IMR-90 (cell line): ENCODE measurements at regions not wholly inside any gene's neighbourhood (a gene's known extent, or its start where the extent isn't known, plus 50 kb on each side); places are given as distances from the start of the nearest gene placed in this dataset.
A peak's percentile ranks its signal among the peaks of the same experiment; 100 is the strongest.

Source experiments
- ATAC-seq: fragments of 200-7000 bp; cut with Tn5 transposase; 2 replicates; pipeline ENCODE4 v1.9.1; 2020; ENCODE audit warnings: low read depth, mild to moderate bottlenecking, moderate library complexity
- BruUV-seq: library from RNA; stranded (reverse); fragments of 400-500 nt; replicated peaks from 2 replicates; lab custom pipeline; 2021; lab: Mats Ljungman, UMichigan
- CTCF ChIA-PET: fragments of 300-600 bp; formaldehyde crosslinking; extraction: SDS; loops from one replicate; lab custom pipeline; 2021; ENCODE audit warnings: antibody characterized with exemption; lab: Yijun Ruan, JAX
- POLR2A ChIA-PET: fragments of 300-600 bp; sonication (Branson Sonifier 250); formaldehyde crosslinking; loops from one replicate; lab custom pipeline; 2022; ENCODE audit warnings: antibody characterized with exemption; ENCODE audit not compliant: unreplicated experiment; lab: Charles Lee
- DNase-seq: peaks from one replicate; pipeline ENCODE4 v3.0.0; 2013
- H2AFZ ChIP-seq: replicated peaks from 2 replicates; pipeline ENCODE3; 2013; ENCODE audit warnings: low read length, mild to moderate bottlenecking; ENCODE audit not compliant: poor library complexity
- H2AK5ac ChIP-seq: 2 replicates; pipeline ENCODE4 v1.6.1; 2013; ENCODE audit warnings: low read depth, low read length, inconsistent platforms
- H2AK9ac ChIP-seq: replicated peaks from 2 replicates; pipeline ENCODE3; 2013; ENCODE audit warnings: mild to moderate bottlenecking, low read depth, low read length, moderate library complexity; ENCODE audit not compliant: poor library complexity
- H2BK120ac ChIP-seq: 2 replicates; pipeline ENCODE4 v1.6.1; 2013; ENCODE audit warnings: low read depth, low read length, inconsistent platforms
- H2BK15ac ChIP-seq: 3 replicates; pipeline ENCODE4 v1.6.1; 2013; ENCODE audit warnings: low read depth, low read length, inconsistent platforms
- H2BK20ac ChIP-seq: 2 replicates; pipeline ENCODE4 v1.6.1; 2013; ENCODE audit warnings: low read depth, mild to moderate bottlenecking, inconsistent platforms, low read length, moderate library complexity
- H2BK5ac ChIP-seq: 2 replicates; pipeline ENCODE4 v1.6.1; 2013; ENCODE audit warnings: mild to moderate bottlenecking, low read depth, low read length, inconsistent platforms; ENCODE audit not compliant: poor library complexity, severe bottlenecking
- H3K14ac ChIP-seq: replicated peaks from 2 replicates; pipeline ENCODE4 v1.6.1; 2013; ENCODE audit warnings: low read depth, low read length, inconsistent platforms
- H3K18ac ChIP-seq: 2 replicates; pipeline ENCODE4 v1.6.1; 2013; ENCODE audit warnings: low read depth, low read length, control low read depth
- H3K23ac ChIP-seq: 2 replicates; pipeline ENCODE4 v1.6.1; 2013; ENCODE audit warnings: low read depth, low read length, inconsistent platforms
- H3K27ac ChIP-seq: 2 replicates; pipeline ENCODE4 v1.5.1; 2013; ENCODE audit warnings: mild to moderate bottlenecking, control low read depth, low read length; ENCODE audit not compliant: insufficient read depth
- H3K27me3 ChIP-seq: 2 replicates; pipeline ENCODE4 v1.6.1; 2013; ENCODE audit warnings: low read length; ENCODE audit not compliant: control insufficient read depth, insufficient read depth
- H3K36me3 ChIP-seq: 2 replicates; pipeline ENCODE4 v1.6.1; 2013; ENCODE audit warnings: low read length, mixed read lengths; ENCODE audit not compliant: control insufficient read depth, insufficient read depth
- H3K4ac ChIP-seq: 2 replicates; pipeline ENCODE4 v1.6.1; 2013; ENCODE audit warnings: low read depth, low read length, inconsistent platforms
- H3K4me1 ChIP-seq: 2 replicates; pipeline ENCODE4 v1.6.1; 2013; ENCODE audit warnings: low read length, mixed read lengths; ENCODE audit not compliant: control insufficient read depth, insufficient read depth
- H3K4me2 ChIP-seq: 2 replicates; pipeline ENCODE4 v1.6.1; 2013; ENCODE audit warnings: low read depth, mild to moderate bottlenecking, control low read depth, low read length, moderate library complexity
- H3K4me3 ChIP-seq: 2 replicates; pipeline ENCODE4 v1.5.1; 2013; ENCODE audit warnings: low read depth, mild to moderate bottlenecking, control low read depth, low read length, moderate library complexity; ENCODE audit not compliant: insufficient read depth
- H3K56ac ChIP-seq: 2 replicates; pipeline ENCODE4 v1.6.1; 2013; ENCODE audit warnings: low read length, inconsistent platforms; ENCODE audit not compliant: insufficient read depth; ENCODE audit errors: extremely low read depth
- H3K79me1 ChIP-seq, 2 experiments: 2 replicates each; pipeline ENCODE4 v1.6.1; 2013; ENCODE audit warnings: low read length in 2 of 2, inconsistent platforms in 1 of 2, low read depth in 1 of 2
- H3K9ac ChIP-seq: 2 replicates; pipeline ENCODE4 v1.6.1; 2013; ENCODE audit warnings: low read depth, low read length, control low read depth
- H3K9me1 ChIP-seq: 2 replicates; pipeline ENCODE4 v1.6.1; 2013; ENCODE audit warnings: low read length, inconsistent platforms; ENCODE audit not compliant: insufficient read depth
- H3K9me3 ChIP-seq: 2 replicates; pipeline ENCODE4 v1.6.1; 2013; ENCODE audit warnings: low read length; ENCODE audit not compliant: control insufficient read depth, insufficient read depth
- H4K20me1 ChIP-seq: 2 replicates; pipeline ENCODE4 v1.6.1; 2013; ENCODE audit warnings: low read length, inconsistent platforms; ENCODE audit not compliant: insufficient read depth
- H4K5ac ChIP-seq: 2 replicates; pipeline ENCODE4 v1.6.1; 2013; ENCODE audit warnings: mild to moderate bottlenecking, low read depth, low read length, control low read depth
- H4K8ac ChIP-seq, 2 experiments: 2 replicates each; pipeline ENCODE4 v1.6.1; 2013; ENCODE audit warnings: low read depth in 2 of 2, low read length in 2 of 2, control low read depth in 1 of 2, inconsistent platforms in 1 of 2
- H4K91ac ChIP-seq: 2 replicates; pipeline ENCODE4 v1.6.1; 2013; ENCODE audit warnings: low read depth, low read length, inconsistent platforms; ENCODE audit not compliant: insufficient read depth
- BHLHE40 ChIP-seq: fragments of 150-350 bp; IDR thresholded peaks from 2 replicates; pipeline ENCODE4 v1.6.1; 2016; ENCODE audit warnings: mild to moderate bottlenecking, low read depth, low read length
- CEBPB ChIP-seq: IDR thresholded peaks from 2 replicates; pipeline ENCODE4 v1.6.1; 2012; ENCODE audit warnings: low read depth, low read length, improper control_type of control experiment
- CHD1 ChIP-seq: IDR thresholded peaks from 2 replicates; pipeline ENCODE4 v1.6.1; 2012; ENCODE audit warnings: low read depth, low read length, improper control_type of control experiment
- FOS ChIP-seq: fragments of 150-350 bp; IDR thresholded peaks from 2 replicates; pipeline ENCODE4 v1.6.1; 2016; ENCODE audit warnings: low read depth, low read length
- MAFK ChIP-seq: IDR thresholded peaks from 2 replicates; pipeline ENCODE4 v1.6.1; 2012; ENCODE audit warnings: low read depth, low read length, improper control_type of control experiment
- MAZ ChIP-seq: IDR thresholded peaks from 2 replicates; pipeline ENCODE4 v1.6.1; 2012; ENCODE audit warnings: low read depth, mild to moderate bottlenecking, low read length, improper control_type of control experiment, moderate library complexity, borderline replicate concordance
- MXI1 ChIP-seq: IDR thresholded peaks from 2 replicates; pipeline ENCODE4 v1.6.1; 2012; ENCODE audit warnings: low read depth, mild to moderate bottlenecking, low read length, moderate library complexity, borderline replicate concordance
- NFE2L2 ChIP-seq: fragments of 150-350 bp; IDR thresholded peaks from 2 replicates; pipeline ENCODE4 v1.6.1; 2016; ENCODE audit warnings: low read depth, mild to moderate bottlenecking, low read length
- POLR2A ChIP-seq: IDR thresholded peaks from 2 replicates; pipeline ENCODE4 v1.6.1; 2012; ENCODE audit warnings: mild to moderate bottlenecking, low read depth, low read length
- RAD21 ChIP-seq: IDR thresholded peaks from 2 replicates; pipeline ENCODE4 v1.6.1; 2012; ENCODE audit warnings: low read length, improper control_type of control experiment
- RCOR1 ChIP-seq: IDR thresholded peaks from 2 replicates; pipeline ENCODE4 v1.6.1; 2012; ENCODE audit warnings: mild to moderate bottlenecking, low read length, improper control_type of control experiment; ENCODE audit not compliant: insufficient replicate concordance
- RFX5 ChIP-seq: IDR thresholded peaks from 2 replicates; pipeline ENCODE4 v1.8.0; 2012; ENCODE audit warnings: low read depth, mild to moderate bottlenecking, low read length, moderate library complexity
- SMC3 ChIP-seq: fragments of 150-350 bp; IDR thresholded peaks from 2 replicates; pipeline ENCODE4 v1.6.1; 2016; ENCODE audit warnings: low read depth, mild to moderate bottlenecking, antibody characterized with exemption, low read length, moderate library complexity
- WGBS, 2 experiments: methylation state at CpG; one replicate each; pipeline versions ENCODE4 v1.1.5 to v1.1.7; 2013; ENCODE audit warnings: missing lambda C conversion rate in 2 of 2; ENCODE audit not compliant: insufficient read length in 1 of 2; ENCODE audit errors: extremely low coverage in 2 of 2; 5-methylcytosine and 5-hydroxymethylcytosine counted together
- dilution Hi-C: fragments of 300-500 bp; cut with HindIII; formaldehyde crosslinking; loops from one replicate; pipeline ENCODE4 v1.14.3; 2018; ENCODE audit warnings: low sequenced_read_pairs; ENCODE audit not compliant: unreplicated experiment
- in situ Hi-C: fragments of 300-500 bp; cut with MboI; formaldehyde crosslinking; loops from 3 replicates; pipeline ENCODE4 v1.14.3; 2019; ENCODE audit warnings: low sequenced_read_pairs, inconsistent platforms, mixed read lengths
- intact Hi-C: fragments of 100-400 bp; cut with micrococcal nuclease; formaldehyde crosslinking; loops from 2 replicates; pipeline ENCODE4 v1.10.0; 2022
- TF ChIP-seq, protein P1 (sequence below): fragments of 150-350 bp; IDR thresholded peaks from 2 replicates; pipeline ENCODE4 v1.6.1; 2016; ENCODE audit warnings: low read depth, mild to moderate bottlenecking, low read length, moderate library complexity, borderline replicate concordance
- TF ChIP-seq, protein P2 (sequence below): conservative IDR thresholded peaks from 2 replicates; pipeline ENCODE4 v1.5.1; 2012; ENCODE audit warnings: mild to moderate bottlenecking, low read depth, low read length, improper control_type of control experiment
- TF ChIP-seq, protein P3 (sequence below): fragments of 150-350 bp; IDR thresholded peaks from 2 replicates; pipeline ENCODE4 v1.6.1; 2017; ENCODE audit warnings: mild to moderate bottlenecking, antibody characterized with exemption, low read length, low read depth

DNA sequence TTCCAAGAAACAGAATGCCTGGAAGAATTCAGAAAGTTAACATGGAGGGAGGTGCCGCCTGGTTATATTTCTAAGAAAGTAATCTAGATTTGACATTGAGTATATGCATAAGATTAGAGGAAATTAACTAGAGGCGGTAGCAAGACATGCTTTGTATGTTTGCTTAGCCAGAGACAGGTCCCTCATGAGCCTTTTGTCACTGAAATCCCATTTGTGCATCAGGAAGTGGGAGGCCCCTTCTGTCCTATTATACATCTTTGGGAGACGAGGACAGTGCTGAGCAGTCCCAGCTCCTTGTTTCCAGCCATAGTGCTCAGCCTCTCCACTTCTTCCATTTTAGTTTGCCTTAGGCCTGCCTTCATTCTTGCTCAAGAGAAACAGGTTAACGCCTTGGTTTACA lies 115.4 kb upstream of the LHCGR start:
- Histone ChIP-seq H2AK9ac (no peak overlapping the region), H2AFZ (no peak overlapping the region), H4K8ac (no peak overlapping the region), H2BK5ac (no peak overlapping the region), H2AK5ac (no peak overlapping the region), H2BK15ac (no peak overlapping the region), H3K27ac (no peak overlapping the region), H3K79me1 (no peaks in the 10 kb centered on the region), H3K23ac (no peak overlapping the region), H3K9me3 (no peaks in the 10 kb centered on the region), H3K4me1 (peaks cover 5% of the 10 kb centered on the region; the same call in 1 of the 2 replicates), H2BK20ac (no peak overlapping the region), H2BK120ac (no peak overlapping the region), H3K9ac (no peak overlapping the region), H3K27me3 (no peaks in the 10 kb centered on the region), H3K14ac (no peak overlapping the region), H3K36me3 (no peaks in the 10 kb centered on the region), H3K56ac (no peak overlapping the region), H3K4me3 (no peak overlapping the region), H4K5ac (no peak overlapping the region), H3K4me2 (no peak overlapping the region), H4K20me1 (no peaks in the 10 kb centered on the region), H4K91ac (0 out of 2 replicates have a peak overlapping the region, but pooled peaks have one; percentile 58), H3K9me1 (no peaks in the 10 kb centered on the region), H3K4ac (no peak overlapping the region), H3K18ac (peak overlapping the region; percentile 61)
- ATAC-seq (no peak), DNase-seq (no peak)
- in situ Hi-C loops (no loop called here), intact Hi-C loops (no loop called here), dilution Hi-C loops (no loop called here)
- 69% methylated on average over 2 of the region's 4 CpGs; no CpG with 5 or more reads in 1 of the 2 experiments for WGBS, 2 experiments
- ChIA-PET CTCF (interaction anchor here (0.6 kb wide), 1 partner anchor 914 kb away, joined by 3 read pairs; no protein-coding TSS in a partner anchor), POLR2A (no interaction called here)
- no TSS peak for BruUV-seq
- TF ChIP-seq POLR2A (no peak), BHLHE40 (no peak), SMC3 (no peak), RFX5 (no peak), FOS (no peak), RCOR1 (no peak), MXI1 (no peak), CEBPB (no peak), MAFK (no peak), MAZ (no peak), CHD1 (no peak), NFE2L2 (no peak), RAD21 (no peak)
- TF ChIP-seq, protein P1, sequence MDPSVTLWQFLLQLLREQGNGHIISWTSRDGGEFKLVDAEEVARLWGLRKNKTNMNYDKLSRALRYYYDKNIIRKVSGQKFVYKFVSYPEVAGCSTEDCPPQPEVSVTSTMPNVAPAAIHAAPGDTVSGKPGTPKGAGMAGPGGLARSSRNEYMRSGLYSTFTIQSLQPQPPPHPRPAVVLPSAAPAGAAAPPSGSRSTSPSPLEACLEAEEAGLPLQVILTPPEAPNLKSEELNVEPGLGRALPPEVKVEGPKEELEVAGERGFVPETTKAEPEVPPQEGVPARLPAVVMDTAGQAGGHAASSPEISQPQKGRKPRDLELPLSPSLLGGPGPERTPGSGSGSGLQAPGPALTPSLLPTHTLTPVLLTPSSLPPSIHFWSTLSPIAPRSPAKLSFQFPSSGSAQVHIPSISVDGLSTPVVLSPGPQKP: no peak
- TF ChIP-seq, protein P2, sequence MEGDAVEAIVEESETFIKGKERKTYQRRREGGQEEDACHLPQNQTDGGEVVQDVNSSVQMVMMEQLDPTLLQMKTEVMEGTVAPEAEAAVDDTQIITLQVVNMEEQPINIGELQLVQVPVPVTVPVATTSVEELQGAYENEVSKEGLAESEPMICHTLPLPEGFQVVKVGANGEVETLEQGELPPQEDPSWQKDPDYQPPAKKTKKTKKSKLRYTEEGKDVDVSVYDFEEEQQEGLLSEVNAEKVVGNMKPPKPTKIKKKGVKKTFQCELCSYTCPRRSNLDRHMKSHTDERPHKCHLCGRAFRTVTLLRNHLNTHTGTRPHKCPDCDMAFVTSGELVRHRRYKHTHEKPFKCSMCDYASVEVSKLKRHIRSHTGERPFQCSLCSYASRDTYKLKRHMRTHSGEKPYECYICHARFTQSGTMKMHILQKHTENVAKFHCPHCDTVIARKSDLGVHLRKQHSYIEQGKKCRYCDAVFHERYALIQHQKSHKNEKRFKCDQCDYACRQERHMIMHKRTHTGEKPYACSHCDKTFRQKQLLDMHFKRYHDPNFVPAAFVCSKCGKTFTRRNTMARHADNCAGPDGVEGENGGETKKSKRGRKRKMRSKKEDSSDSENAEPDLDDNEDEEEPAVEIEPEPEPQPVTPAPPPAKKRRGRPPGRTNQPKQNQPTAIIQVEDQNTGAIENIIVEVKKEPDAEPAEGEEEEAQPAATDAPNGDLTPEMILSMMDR: no peak
- TF ChIP-seq, protein P3, sequence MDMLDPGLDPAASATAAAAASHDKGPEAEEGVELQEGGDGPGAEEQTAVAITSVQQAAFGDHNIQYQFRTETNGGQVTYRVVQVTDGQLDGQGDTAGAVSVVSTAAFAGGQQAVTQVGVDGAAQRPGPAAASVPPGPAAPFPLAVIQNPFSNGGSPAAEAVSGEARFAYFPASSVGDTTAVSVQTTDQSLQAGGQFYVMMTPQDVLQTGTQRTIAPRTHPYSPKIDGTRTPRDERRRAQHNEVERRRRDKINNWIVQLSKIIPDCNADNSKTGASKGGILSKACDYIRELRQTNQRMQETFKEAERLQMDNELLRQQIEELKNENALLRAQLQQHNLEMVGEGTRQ: no peak
